ENCODE measurements at regions not wholly inside any gene's neighbourhood (a gene's known extent, or its start where the extent isn't known, plus 50 kb on each side); places are given as distances from the start of the nearest gene placed in this dataset.

DNA sequence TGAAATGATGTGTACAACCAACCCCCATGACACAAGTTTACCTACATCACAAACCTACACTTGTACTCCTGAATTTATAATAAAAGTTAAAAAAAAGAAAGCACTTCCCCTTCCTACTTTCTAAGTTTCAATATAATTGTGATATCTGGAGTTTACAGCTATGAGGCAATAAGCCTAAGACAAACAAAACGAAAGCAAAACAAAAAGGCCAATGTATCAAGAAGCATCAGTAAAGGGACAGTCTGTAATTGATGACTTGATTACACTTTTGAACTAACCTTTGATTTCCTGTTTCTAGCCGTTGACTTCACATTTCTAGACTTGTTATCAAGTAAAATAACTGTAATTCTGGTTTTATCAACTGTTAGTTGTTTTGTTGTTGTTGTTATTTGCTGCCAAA, 187.5 kb upstream of the CNTN3 start:
- TF ChIP-seq, protein P1, sequence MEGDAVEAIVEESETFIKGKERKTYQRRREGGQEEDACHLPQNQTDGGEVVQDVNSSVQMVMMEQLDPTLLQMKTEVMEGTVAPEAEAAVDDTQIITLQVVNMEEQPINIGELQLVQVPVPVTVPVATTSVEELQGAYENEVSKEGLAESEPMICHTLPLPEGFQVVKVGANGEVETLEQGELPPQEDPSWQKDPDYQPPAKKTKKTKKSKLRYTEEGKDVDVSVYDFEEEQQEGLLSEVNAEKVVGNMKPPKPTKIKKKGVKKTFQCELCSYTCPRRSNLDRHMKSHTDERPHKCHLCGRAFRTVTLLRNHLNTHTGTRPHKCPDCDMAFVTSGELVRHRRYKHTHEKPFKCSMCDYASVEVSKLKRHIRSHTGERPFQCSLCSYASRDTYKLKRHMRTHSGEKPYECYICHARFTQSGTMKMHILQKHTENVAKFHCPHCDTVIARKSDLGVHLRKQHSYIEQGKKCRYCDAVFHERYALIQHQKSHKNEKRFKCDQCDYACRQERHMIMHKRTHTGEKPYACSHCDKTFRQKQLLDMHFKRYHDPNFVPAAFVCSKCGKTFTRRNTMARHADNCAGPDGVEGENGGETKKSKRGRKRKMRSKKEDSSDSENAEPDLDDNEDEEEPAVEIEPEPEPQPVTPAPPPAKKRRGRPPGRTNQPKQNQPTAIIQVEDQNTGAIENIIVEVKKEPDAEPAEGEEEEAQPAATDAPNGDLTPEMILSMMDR (IDR thresholded peaks at IDR 0.05; ENCODE audit: low read depth, low read length, poor library complexity, severe bottlenecking) = no peak
- no peak for TF ChIP-seq EZH2phosphoT487 (IDR thresholded peaks at IDR 0.05; ENCODE audit: borderline replicate concordance, low read length)

Data from DOHH2 (cell line).